IMR-90 (cell line): ENCODE measurements at regions not wholly inside any gene's neighbourhood (a gene's known extent, or its start where the extent isn't known, plus 50 kb on each side); places are given as distances from the start of the nearest gene placed in this dataset.

Experiments
- ATAC-seq: fragments of 200-7000 bp; cut with Tn5 transposase; 2 replicates; pipeline ENCODE4 v1.9.1; 2020; ENCODE audit warnings: low read depth, mild to moderate bottlenecking, moderate library complexity
- BruUV-seq: library from RNA; stranded (reverse); fragments of 400-500 nt; replicated peaks from 2 replicates; lab custom pipeline; 2021; lab: Mats Ljungman, UMichigan
- CTCF ChIA-PET: fragments of 300-600 bp; formaldehyde crosslinking; extraction: SDS; loops from one replicate; lab custom pipeline; 2021; ENCODE audit warnings: antibody characterized with exemption; lab: Yijun Ruan, JAX
- POLR2A ChIA-PET: fragments of 300-600 bp; sonication (Branson Sonifier 250); formaldehyde crosslinking; loops from one replicate; lab custom pipeline; 2022; ENCODE audit warnings: antibody characterized with exemption; ENCODE audit not compliant: unreplicated experiment; lab: Charles Lee
- DNase-seq: peaks from one replicate; pipeline ENCODE4 v3.0.0; 2013
- H2AFZ ChIP-seq: replicated peaks from 2 replicates; pipeline ENCODE3; 2013; ENCODE audit warnings: low read length, mild to moderate bottlenecking; ENCODE audit not compliant: poor library complexity
- H2AK5ac ChIP-seq: 2 replicates; pipeline ENCODE4 v1.6.1; 2013; ENCODE audit warnings: low read depth, low read length, inconsistent platforms
- H2AK9ac ChIP-seq: replicated peaks from 2 replicates; pipeline ENCODE3; 2013; ENCODE audit warnings: mild to moderate bottlenecking, low read depth, low read length, moderate library complexity; ENCODE audit not compliant: poor library complexity
- H2BK120ac ChIP-seq: 2 replicates; pipeline ENCODE4 v1.6.1; 2013; ENCODE audit warnings: low read depth, low read length, inconsistent platforms
- H2BK15ac ChIP-seq: 3 replicates; pipeline ENCODE4 v1.6.1; 2013; ENCODE audit warnings: low read depth, low read length, inconsistent platforms
- H2BK20ac ChIP-seq: 2 replicates; pipeline ENCODE4 v1.6.1; 2013; ENCODE audit warnings: low read depth, mild to moderate bottlenecking, inconsistent platforms, low read length, moderate library complexity
- H2BK5ac ChIP-seq: 2 replicates; pipeline ENCODE4 v1.6.1; 2013; ENCODE audit warnings: mild to moderate bottlenecking, low read depth, low read length, inconsistent platforms; ENCODE audit not compliant: poor library complexity, severe bottlenecking
- H3K14ac ChIP-seq: replicated peaks from 2 replicates; pipeline ENCODE4 v1.6.1; 2013; ENCODE audit warnings: low read depth, low read length, inconsistent platforms
- H3K18ac ChIP-seq: 2 replicates; pipeline ENCODE4 v1.6.1; 2013; ENCODE audit warnings: low read depth, low read length, control low read depth
- H3K23ac ChIP-seq: 2 replicates; pipeline ENCODE4 v1.6.1; 2013; ENCODE audit warnings: low read depth, low read length, inconsistent platforms
- H3K27ac ChIP-seq: 2 replicates; pipeline ENCODE4 v1.5.1; 2013; ENCODE audit warnings: mild to moderate bottlenecking, control low read depth, low read length; ENCODE audit not compliant: insufficient read depth
- H3K27me3 ChIP-seq: 2 replicates; pipeline ENCODE4 v1.6.1; 2013; ENCODE audit warnings: low read length; ENCODE audit not compliant: control insufficient read depth, insufficient read depth
- H3K36me3 ChIP-seq: 2 replicates; pipeline ENCODE4 v1.6.1; 2013; ENCODE audit warnings: low read length, mixed read lengths; ENCODE audit not compliant: control insufficient read depth, insufficient read depth
- H3K4ac ChIP-seq: 2 replicates; pipeline ENCODE4 v1.6.1; 2013; ENCODE audit warnings: low read depth, low read length, inconsistent platforms
- H3K4me1 ChIP-seq: 2 replicates; pipeline ENCODE4 v1.6.1; 2013; ENCODE audit warnings: low read length, mixed read lengths; ENCODE audit not compliant: control insufficient read depth, insufficient read depth
- H3K4me2 ChIP-seq: 2 replicates; pipeline ENCODE4 v1.6.1; 2013; ENCODE audit warnings: low read depth, mild to moderate bottlenecking, control low read depth, low read length, moderate library complexity
- H3K4me3 ChIP-seq: 2 replicates; pipeline ENCODE4 v1.5.1; 2013; ENCODE audit warnings: low read depth, mild to moderate bottlenecking, control low read depth, low read length, moderate library complexity; ENCODE audit not compliant: insufficient read depth
- H3K56ac ChIP-seq: 2 replicates; pipeline ENCODE4 v1.6.1; 2013; ENCODE audit warnings: low read length, inconsistent platforms; ENCODE audit not compliant: insufficient read depth; ENCODE audit errors: extremely low read depth
- H3K79me1 ChIP-seq, 2 experiments: 2 replicates each; pipeline ENCODE4 v1.6.1; 2013; ENCODE audit warnings: low read length in 2 of 2, inconsistent platforms in 1 of 2, low read depth in 1 of 2
- H3K9ac ChIP-seq: 2 replicates; pipeline ENCODE4 v1.6.1; 2013; ENCODE audit warnings: low read depth, low read length, control low read depth
- H3K9me1 ChIP-seq: 2 replicates; pipeline ENCODE4 v1.6.1; 2013; ENCODE audit warnings: low read length, inconsistent platforms; ENCODE audit not compliant: insufficient read depth
- H3K9me3 ChIP-seq: 2 replicates; pipeline ENCODE4 v1.6.1; 2013; ENCODE audit warnings: low read length; ENCODE audit not compliant: control insufficient read depth, insufficient read depth
- H4K20me1 ChIP-seq: 2 replicates; pipeline ENCODE4 v1.6.1; 2013; ENCODE audit warnings: low read length, inconsistent platforms; ENCODE audit not compliant: insufficient read depth
- H4K5ac ChIP-seq: 2 replicates; pipeline ENCODE4 v1.6.1; 2013; ENCODE audit warnings: mild to moderate bottlenecking, low read depth, low read length, control low read depth
- H4K8ac ChIP-seq, 2 experiments: 2 replicates each; pipeline ENCODE4 v1.6.1; 2013; ENCODE audit warnings: low read depth in 2 of 2, low read length in 2 of 2, control low read depth in 1 of 2, inconsistent platforms in 1 of 2
- H4K91ac ChIP-seq: 2 replicates; pipeline ENCODE4 v1.6.1; 2013; ENCODE audit warnings: low read depth, low read length, inconsistent platforms; ENCODE audit not compliant: insufficient read depth
- FOS ChIP-seq: fragments of 150-350 bp; IDR thresholded peaks from 2 replicates; pipeline ENCODE4 v1.6.1; 2016; ENCODE audit warnings: low read depth, low read length
- POLR2A ChIP-seq: IDR thresholded peaks from 2 replicates; pipeline ENCODE4 v1.6.1; 2012; ENCODE audit warnings: mild to moderate bottlenecking, low read depth, low read length
- WGBS, 2 experiments: methylation state at CpG; one replicate each; pipeline versions ENCODE4 v1.1.5 to v1.1.7; 2013; ENCODE audit warnings: missing lambda C conversion rate in 2 of 2; ENCODE audit not compliant: insufficient read length in 1 of 2; ENCODE audit errors: extremely low coverage in 2 of 2; 5-methylcytosine and 5-hydroxymethylcytosine counted together
- dilution Hi-C: fragments of 300-500 bp; cut with HindIII; formaldehyde crosslinking; loops from one replicate; pipeline ENCODE4 v1.14.3; 2018; ENCODE audit warnings: low sequenced_read_pairs; ENCODE audit not compliant: unreplicated experiment
- in situ Hi-C: fragments of 300-500 bp; cut with MboI; formaldehyde crosslinking; loops from 3 replicates; pipeline ENCODE4 v1.14.3; 2019; ENCODE audit warnings: low sequenced_read_pairs, inconsistent platforms, mixed read lengths
- intact Hi-C: fragments of 100-400 bp; cut with micrococcal nuclease; formaldehyde crosslinking; loops from 2 replicates; pipeline ENCODE4 v1.10.0; 2022
- TF ChIP-seq, protein P1 (sequence below): fragments of 150-350 bp; IDR thresholded peaks from 2 replicates; pipeline ENCODE4 v1.6.1; 2017; ENCODE audit warnings: mild to moderate bottlenecking, antibody characterized with exemption, low read length, low read depth
- TF ChIP-seq, protein P2 (sequence below): conservative IDR thresholded peaks from 2 replicates; pipeline ENCODE4 v1.5.1; 2012; ENCODE audit warnings: mild to moderate bottlenecking, low read depth, low read length, improper control_type of control experiment

DNA sequence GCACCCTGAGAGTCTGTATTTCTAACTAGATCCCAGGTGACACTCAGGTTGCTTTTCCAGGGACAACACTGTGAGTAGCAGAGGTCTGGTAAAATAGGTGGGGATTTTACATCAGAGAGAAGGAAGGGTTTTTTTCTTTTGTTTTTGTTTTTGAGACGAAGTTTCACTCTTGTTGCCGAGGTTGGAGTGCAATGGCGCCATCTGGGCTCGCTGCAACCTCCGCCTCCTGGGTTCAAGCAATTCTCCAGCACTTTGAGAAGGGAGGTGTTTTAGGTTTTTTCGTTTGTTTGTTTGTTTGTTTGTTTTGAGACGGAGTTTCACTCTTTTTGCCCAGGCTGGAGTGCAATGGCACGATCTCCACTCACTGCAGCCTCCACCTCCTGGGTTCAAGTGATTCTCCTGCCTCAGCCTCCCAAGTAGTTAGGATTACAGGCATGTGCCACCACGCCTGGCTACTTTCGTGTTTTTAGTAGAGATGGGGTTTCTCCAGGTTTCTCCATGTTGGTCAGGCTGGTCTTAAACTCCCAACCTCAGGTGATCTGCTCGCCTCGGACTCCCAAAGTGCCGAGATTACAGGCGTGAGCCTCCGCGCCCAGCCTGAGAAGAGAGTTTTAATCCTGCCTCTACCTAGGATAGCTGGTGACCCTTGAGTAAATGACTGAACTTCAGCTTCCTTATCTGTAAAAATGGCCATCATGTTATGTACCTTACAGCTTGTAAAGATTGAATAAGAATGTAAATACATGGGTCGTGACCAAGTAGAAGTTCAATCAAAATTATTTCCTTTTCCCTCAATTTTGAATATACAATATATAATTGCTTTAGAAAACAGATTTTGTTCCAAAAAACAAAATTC lies 95.9 kb upstream of the FNDC3B start:
- CTCF ChIA-PET, result no interaction called here

More for the DNA sequence above, 95.9 kb upstream of the FNDC3B start:
- Histone ChIP-seq H3K27ac (no peak overlapping the region), H4K5ac (no peak overlapping the region), H2BK5ac (no peak overlapping the region), H3K9me3 (no peaks in the 10 kb centered on the region), H3K79me1 (no peaks in the 10 kb centered on the region), H3K23ac (no peak overlapping the region), H2AK5ac (no peak overlapping the region), H2BK15ac (no peak overlapping the region), H2AK9ac (no peak overlapping the region), H3K18ac (no peak overlapping the region), H2AFZ (no peak overlapping the region), H3K36me3 (no peaks in the 10 kb centered on the region), H3K27me3 (no peaks in the 10 kb centered on the region), H4K20me1 (no peaks in the 10 kb centered on the region), H3K4me2 (no peak overlapping the region), H3K9me1 (peaks cover 2% of the 10 kb centered on the region; the same call in 1 of the 2 replicates), H2BK120ac (no peak overlapping the region), H4K91ac (no peak overlapping the region), H3K56ac (no peak overlapping the region), H3K4me3 (no peak overlapping the region), H3K4me1 (peaks cover 3% of the 10 kb centered on the region), H3K9ac (no peak overlapping the region), H2BK20ac (no peak overlapping the region), H3K4ac (no peak overlapping the region; the same call in 1 of the 2 replicates), H4K8ac (no peak overlapping the region), H3K14ac (no peak overlapping the region)
- dilution Hi-C loops (no loop called here), in situ Hi-C loops (no loop called here), intact Hi-C loops (no loop called here)
- ATAC-seq (no peak), DNase-seq (no peak)
- no TSS peak for BruUV-seq
- POLR2A ChIA-PET, result interaction anchor here (0.6 kb wide), 1 partner anchor 95 kb away, joined by 9 read pairs; no protein-coding TSS in a partner anchor
- no peak for TF ChIP-seq POLR2A
- TF ChIP-seq FOS, result no peak
- TF ChIP-seq, protein P1, sequence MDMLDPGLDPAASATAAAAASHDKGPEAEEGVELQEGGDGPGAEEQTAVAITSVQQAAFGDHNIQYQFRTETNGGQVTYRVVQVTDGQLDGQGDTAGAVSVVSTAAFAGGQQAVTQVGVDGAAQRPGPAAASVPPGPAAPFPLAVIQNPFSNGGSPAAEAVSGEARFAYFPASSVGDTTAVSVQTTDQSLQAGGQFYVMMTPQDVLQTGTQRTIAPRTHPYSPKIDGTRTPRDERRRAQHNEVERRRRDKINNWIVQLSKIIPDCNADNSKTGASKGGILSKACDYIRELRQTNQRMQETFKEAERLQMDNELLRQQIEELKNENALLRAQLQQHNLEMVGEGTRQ, result no peak
- TF ChIP-seq, protein P2, sequence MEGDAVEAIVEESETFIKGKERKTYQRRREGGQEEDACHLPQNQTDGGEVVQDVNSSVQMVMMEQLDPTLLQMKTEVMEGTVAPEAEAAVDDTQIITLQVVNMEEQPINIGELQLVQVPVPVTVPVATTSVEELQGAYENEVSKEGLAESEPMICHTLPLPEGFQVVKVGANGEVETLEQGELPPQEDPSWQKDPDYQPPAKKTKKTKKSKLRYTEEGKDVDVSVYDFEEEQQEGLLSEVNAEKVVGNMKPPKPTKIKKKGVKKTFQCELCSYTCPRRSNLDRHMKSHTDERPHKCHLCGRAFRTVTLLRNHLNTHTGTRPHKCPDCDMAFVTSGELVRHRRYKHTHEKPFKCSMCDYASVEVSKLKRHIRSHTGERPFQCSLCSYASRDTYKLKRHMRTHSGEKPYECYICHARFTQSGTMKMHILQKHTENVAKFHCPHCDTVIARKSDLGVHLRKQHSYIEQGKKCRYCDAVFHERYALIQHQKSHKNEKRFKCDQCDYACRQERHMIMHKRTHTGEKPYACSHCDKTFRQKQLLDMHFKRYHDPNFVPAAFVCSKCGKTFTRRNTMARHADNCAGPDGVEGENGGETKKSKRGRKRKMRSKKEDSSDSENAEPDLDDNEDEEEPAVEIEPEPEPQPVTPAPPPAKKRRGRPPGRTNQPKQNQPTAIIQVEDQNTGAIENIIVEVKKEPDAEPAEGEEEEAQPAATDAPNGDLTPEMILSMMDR, result no peak
- WGBS, 2 experiments, result 100% methylated on average over 1 of the region's 17 CpGs; no CpG with 5 or more reads in 1 of the 2 experiments
